Keratinocyte (primary cell): ENCODE measurements at regions not wholly inside any gene's neighbourhood (a gene's known extent, or its start where the extent isn't known, plus 50 kb on each side); places are given as distances from the start of the nearest gene placed in this dataset.
"Not testable (repeated sequence)": the region's sequence is repeated elsewhere in the genome, so short reads cannot be mapped to it uniquely, and the experiment has no call there.

ENCODE experiments used
- DNase-seq: peaks from one replicate; pipeline ENCODE4 v3.0.0-alpha.2; 2011; ENCODE audit warnings: low read depth, missing footprints, low spot score
- FAIRE-seq: peaks from 2 replicates; lab custom pipeline; 2011; peaks lifted over from hg19 to GRCh38; lab: Jason Lieb, UNC
- H2AFZ ChIP-seq: 2 replicates; pipeline ENCODE4 v1.6.0; 2012; ENCODE audit warnings: low read length, control low read depth, inconsistent platforms; ENCODE audit not compliant: control insufficient read depth
- H3K27ac ChIP-seq: 2 replicates; pipeline ENCODE4 v1.5.1; 2011; ENCODE audit warnings: low read length; ENCODE audit not compliant: control insufficient read depth, insufficient read depth
- H3K27me3 ChIP-seq: 3 replicates; pipeline ENCODE4 v1.6.0; 2011; ENCODE audit warnings: low read length; ENCODE audit not compliant: control insufficient read depth, insufficient read depth; ENCODE audit errors: extremely low read depth
- H3K36me3 ChIP-seq, 2 experiments: 2 replicates in 1 of 2; 3 replicates in 1 of 2; pipeline ENCODE4 v1.5.1; 2011; ENCODE audit warnings: low read length in 2 of 2, mild to moderate bottlenecking in 1 of 2; ENCODE audit not compliant: control insufficient read depth in 2 of 2, insufficient read depth in 2 of 2; ENCODE audit errors: extremely low read depth in 1 of 2
- H3K4me1 ChIP-seq: 3 replicates; pipeline ENCODE4 v1.5.1; 2011; ENCODE audit warnings: low read length; ENCODE audit not compliant: control insufficient read depth, insufficient read depth; ENCODE audit errors: extremely low read depth
- H3K4me2 ChIP-seq: 3 replicates; pipeline ENCODE4 v1.6.0; 2011; ENCODE audit warnings: low read depth, low read length; ENCODE audit not compliant: control insufficient read depth, insufficient read depth; ENCODE audit errors: extremely low read depth
- H3K4me3 ChIP-seq, 3 experiments: fragments of 200-600 bp in 1 of 3; sonication (generic) in 1 of 3; 2 replicates in 2 of 3; 3 replicates in 1 of 3; pipeline ENCODE4 v1.5.1; 2011 to 2016; ENCODE audit warnings: low read length in 3 of 3, mild to moderate bottlenecking in 3 of 3, control low read depth in 2 of 3, inconsistent platforms in 1 of 3, low read depth in 1 of 3, mixed read lengths in 1 of 3, mixed run types in 1 of 3, moderate library complexity in 1 of 3; ENCODE audit not compliant: control insufficient read depth in 2 of 3, insufficient read depth in 2 of 3; ENCODE audit errors: extremely low read depth in 1 of 3
- H3K79me2 ChIP-seq: 2 replicates; pipeline ENCODE4 v1.6.0; 2012; ENCODE audit warnings: low read length; ENCODE audit not compliant: control insufficient read depth, insufficient read depth
- H3K9ac ChIP-seq: 3 replicates; pipeline ENCODE4 v1.6.0; 2011; ENCODE audit warnings: low read length; ENCODE audit not compliant: control insufficient read depth, insufficient read depth; ENCODE audit errors: extremely low read depth
- H3K9me1 ChIP-seq: 3 replicates; pipeline ENCODE4 v1.6.0; 2011; ENCODE audit warnings: low read length; ENCODE audit not compliant: control insufficient read depth, insufficient read depth; ENCODE audit errors: extremely low read depth
- H3K9me3 ChIP-seq: 2 replicates; pipeline ENCODE4 v1.5.1; 2012; ENCODE audit warnings: low read depth, low read length; ENCODE audit not compliant: control insufficient read depth
- H4K20me1 ChIP-seq: 3 replicates; pipeline ENCODE4 v1.6.0; 2011; ENCODE audit warnings: low read length; ENCODE audit not compliant: control insufficient read depth, insufficient read depth; ENCODE audit errors: extremely low read depth
- dilution Hi-C: fragments of 300-500 bp; cut with MboI; formaldehyde crosslinking; loops from one replicate; pipeline ENCODE4 v1.7.0; 2020; ENCODE audit warnings: low sequenced_read_pairs; ENCODE audit not compliant: extremely low pct_ligation_motif_present

DNA sequence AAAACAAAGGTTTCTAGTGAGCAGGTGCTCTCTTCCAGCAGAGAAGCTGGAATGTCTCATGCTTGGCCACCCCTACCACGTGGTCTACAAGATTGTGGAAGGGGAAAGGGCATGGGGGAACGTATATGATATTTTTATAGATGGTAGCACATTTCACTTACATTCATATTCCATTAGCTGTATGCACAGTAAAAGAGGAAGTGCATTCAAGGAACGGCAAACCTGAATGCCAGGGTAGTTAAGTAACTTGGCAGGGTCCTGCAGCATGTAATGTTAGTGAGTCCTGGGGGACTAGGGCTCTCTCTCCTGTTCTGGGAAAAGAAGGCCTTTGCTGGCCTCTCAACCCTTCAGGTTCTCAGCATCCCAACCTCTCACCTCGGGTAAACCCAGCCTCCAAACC is 319.5 kb upstream of the NBPF12 start:
- dilution Hi-C loops, H3K9me1 ChIP-seq, H3K4me2 ChIP-seq, H3K27ac ChIP-seq, H3K36me3 ChIP-seq, H3K79me2 ChIP-seq, H3K9ac ChIP-seq, H3K27me3 ChIP-seq, H3K9me3 ChIP-seq, DNase-seq, FAIRE-seq, H3K4me1 ChIP-seq, H4K20me1 ChIP-seq, H3K4me3 ChIP-seq, H2AFZ ChIP-seq: not testable (repeated sequence)

DNA sequence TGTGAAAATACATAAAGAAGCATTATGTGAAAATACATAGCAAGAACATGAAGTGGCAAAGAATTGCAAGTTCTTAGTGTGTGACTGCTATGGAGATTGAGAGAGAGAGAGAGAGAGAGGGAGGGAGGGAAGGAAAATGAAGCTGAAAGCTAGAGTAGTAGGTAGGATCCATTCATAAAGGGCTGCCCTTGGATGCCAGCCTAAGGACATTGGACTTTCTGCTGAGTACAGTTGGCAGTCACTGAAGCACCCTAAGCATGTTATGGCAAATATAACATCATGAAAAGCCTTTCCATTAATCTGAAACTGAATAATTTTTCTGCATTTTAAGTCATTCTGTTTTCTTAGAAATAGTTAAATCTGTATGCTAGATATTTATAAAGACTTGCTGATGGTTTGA is 333.4 kb upstream of the NBPF12 start:
- H3K4me1 ChIP-seq, H3K4me3 ChIP-seq, H3K9me1 ChIP-seq, FAIRE-seq, H3K9ac ChIP-seq, H4K20me1 ChIP-seq, H3K27ac ChIP-seq, H3K4me2 ChIP-seq, H3K79me2 ChIP-seq, H2AFZ ChIP-seq, H3K27me3 ChIP-seq, DNase-seq, H3K9me3 ChIP-seq, H3K36me3 ChIP-seq, dilution Hi-C loops: not testable (repeated sequence)

DNA sequence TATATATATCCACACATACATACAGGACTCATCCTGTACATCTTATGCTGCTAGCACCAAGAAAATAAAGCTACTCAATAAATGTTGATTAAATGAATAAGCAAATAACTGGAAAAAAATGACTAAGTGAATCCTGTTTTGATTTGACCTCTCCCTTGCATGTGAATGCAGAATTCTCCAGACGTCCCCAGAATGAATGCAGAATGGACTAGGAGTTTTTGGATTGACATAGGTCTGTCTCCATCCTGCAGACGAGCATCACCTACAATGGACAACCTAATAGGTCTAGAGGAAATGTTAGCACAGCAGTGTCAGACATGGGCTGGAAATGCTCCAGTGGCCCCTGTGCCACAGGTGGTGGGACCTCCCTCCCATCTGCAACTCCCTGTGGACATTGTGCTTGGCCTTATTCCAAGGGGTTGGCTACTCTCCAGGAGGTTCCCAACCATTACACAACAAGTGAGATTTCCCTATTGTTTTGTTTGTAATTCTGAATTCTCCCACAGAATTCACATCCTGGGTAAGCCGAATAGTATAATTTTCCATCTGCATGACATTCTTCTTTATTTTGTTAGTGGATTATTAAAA is 337.3 kb upstream of the NBPF12 start:
- FAIRE-seq, H3K79me2 ChIP-seq, H3K27me3 ChIP-seq, H3K9me3 ChIP-seq, dilution Hi-C loops, H3K4me2 ChIP-seq, H3K36me3 ChIP-seq, DNase-seq, H3K27ac ChIP-seq, H2AFZ ChIP-seq, H4K20me1 ChIP-seq, H3K9me1 ChIP-seq, H3K4me3 ChIP-seq, H3K9ac ChIP-seq, H3K4me1 ChIP-seq: not testable (repeated sequence)

DNA sequence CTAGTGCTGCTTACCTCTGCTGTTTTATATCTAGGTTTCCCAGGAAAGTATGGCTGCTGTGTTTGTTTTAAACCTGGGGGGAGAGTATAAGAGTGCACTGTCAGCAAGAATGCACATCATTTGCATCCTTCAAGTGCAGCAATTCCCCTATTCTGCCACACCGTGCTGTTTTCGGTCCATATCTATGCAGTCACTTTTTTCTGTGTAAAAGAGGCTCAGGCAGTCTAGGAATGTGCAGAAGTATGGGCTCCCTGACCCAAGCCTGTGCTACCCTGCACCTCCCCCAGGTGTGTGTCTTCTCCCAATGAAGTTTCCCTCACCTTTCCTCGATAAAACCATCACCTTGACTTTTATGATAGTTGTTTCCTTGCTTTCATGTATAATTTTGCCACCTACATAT is 338.2 kb upstream of the NBPF12 start:
- H3K27ac ChIP-seq, H4K20me1 ChIP-seq, H2AFZ ChIP-seq, H3K9me1 ChIP-seq, FAIRE-seq, H3K4me2 ChIP-seq, dilution Hi-C loops, H3K27me3 ChIP-seq, H3K9me3 ChIP-seq, H3K79me2 ChIP-seq, H3K36me3 ChIP-seq, H3K9ac ChIP-seq, H3K4me3 ChIP-seq, DNase-seq, H3K4me1 ChIP-seq: not testable (repeated sequence)

DNA sequence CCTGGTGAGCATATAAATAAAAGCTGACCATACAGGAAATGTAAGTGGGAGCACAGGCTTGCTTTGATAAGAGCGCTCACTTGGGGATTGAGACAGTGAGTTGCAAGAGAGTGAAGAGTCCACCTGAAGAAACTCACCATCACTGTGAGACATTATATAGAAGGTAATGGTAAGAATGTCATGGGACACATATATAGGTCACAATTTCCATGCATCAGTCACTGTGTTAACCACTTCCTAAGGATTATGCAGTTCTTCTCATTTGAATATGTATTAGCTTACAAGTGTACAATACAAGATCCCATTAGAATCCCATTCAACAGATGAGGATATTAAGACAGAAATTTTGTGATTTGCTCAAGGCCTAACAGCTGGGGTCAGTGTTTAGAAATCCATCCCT is 352.4 kb upstream of the NOTCH2NLA start:
- H3K4me1 ChIP-seq, H3K9me1 ChIP-seq, H2AFZ ChIP-seq, H4K20me1 ChIP-seq, FAIRE-seq, H3K27ac ChIP-seq, dilution Hi-C loops, H3K27me3 ChIP-seq, H3K79me2 ChIP-seq, H3K9ac ChIP-seq, H3K9me3 ChIP-seq, H3K4me3 ChIP-seq, H3K4me2 ChIP-seq, DNase-seq, H3K36me3 ChIP-seq: not testable (repeated sequence)
